Muscle of leg (tissue), 3 donors: ENCODE measurements at regions not wholly inside any gene's neighbourhood (a gene's known extent, or its start where the extent isn't known, plus 50 kb on each side); places are given as distances from the start of the nearest gene placed in this dataset.

Experiments
- DNase-seq: peaks from one replicate; pipeline ENCODE4 v3.0.0; 2013
- H3K27ac ChIP-seq: one replicate; pipeline ENCODE4 v1.5.1; 2013; ENCODE audit warnings: mild to moderate bottlenecking, low read length, control low read depth
- H3K27me3 ChIP-seq: one replicate; pipeline ENCODE4 v1.6.1; 2013; ENCODE audit warnings: low read length; ENCODE audit not compliant: control insufficient read depth, insufficient read depth
- H3K36me3 ChIP-seq: one replicate; pipeline ENCODE4 v1.6.1; 2013; ENCODE audit warnings: low read length; ENCODE audit not compliant: control insufficient read depth, insufficient read depth
- H3K4me1 ChIP-seq: one replicate; pipeline ENCODE4 v1.6.1; 2013; ENCODE audit warnings: low read length; ENCODE audit not compliant: control insufficient read depth, insufficient read depth
- H3K4me3 ChIP-seq: one replicate; pipeline ENCODE4 v1.5.1; 2013; ENCODE audit warnings: low read length, control low read depth
- H3K9me3 ChIP-seq: replicated peaks from 2 replicates; pipeline ENCODE4 v1.6.1; 2013; ENCODE audit warnings: low read depth, low read length; ENCODE audit not compliant: control insufficient read depth
- WGBS: methylation state at CpG from one replicate; pipeline ENCODE4 v1.1.5; 2013; ENCODE audit warnings: missing lambda C conversion rate; ENCODE audit not compliant: insufficient coverage; 5-methylcytosine and 5-hydroxymethylcytosine counted together

DNA sequence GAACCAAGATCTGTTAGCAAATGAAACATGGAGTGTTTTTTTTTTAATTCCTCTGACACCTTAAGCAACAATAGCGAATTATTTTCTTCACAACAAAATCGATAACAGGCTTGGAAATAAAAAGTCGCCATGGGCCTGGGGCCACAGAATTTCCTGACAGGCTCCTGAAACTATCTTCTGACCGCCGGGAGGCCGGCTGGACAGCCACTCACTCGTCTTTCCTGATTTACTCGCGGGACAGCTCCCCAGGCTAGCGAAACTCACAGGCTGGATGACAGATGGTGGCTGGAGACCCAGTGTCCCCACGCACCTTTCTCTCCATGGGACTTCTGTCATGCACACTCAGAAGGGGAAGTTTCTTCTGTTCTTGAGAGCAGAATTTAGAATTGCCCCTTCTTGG, 143.3 kb upstream of the IRX2 start:
- 52% methylated on average over 11 of the region's 11 CpGs for WGBS
- Histone ChIP-seq H3K27me3 (no peaks in the 10 kb centered on the region), H3K27ac (no peak overlapping the region), H3K9me3 (no peaks in the 10 kb centered on the region), H3K4me1 (no peaks in the 10 kb centered on the region), H3K4me3 (no peak overlapping the region), H3K36me3 (no peaks in the 10 kb centered on the region)
- no peak for DNase-seq

DNA sequence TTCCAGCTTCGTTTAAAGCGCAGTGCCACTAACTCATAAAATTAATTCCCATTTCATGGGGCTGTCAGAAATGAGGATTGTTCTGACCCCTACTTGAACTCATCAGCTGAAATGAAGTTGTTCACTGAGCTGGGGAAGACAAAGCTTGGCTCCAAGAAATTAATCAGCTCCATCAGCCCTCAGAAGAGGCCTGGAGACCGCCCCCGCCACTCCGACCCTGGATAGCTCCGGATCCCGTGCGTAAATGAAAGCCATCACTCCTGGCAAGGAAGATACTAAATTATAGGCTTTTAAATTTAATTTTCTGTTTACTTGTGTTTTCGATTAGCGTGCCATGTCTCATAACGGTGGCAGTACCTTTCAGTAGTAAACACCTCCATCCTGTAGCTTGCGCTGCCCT, 142.8 kb upstream of the IRX2 start:
- DNase-seq, result no peak
- Histone ChIP-seq H3K27me3 (no peaks in the 10 kb centered on the region), H3K27ac (no peak overlapping the region), H3K4me1 (no peaks in the 10 kb centered on the region), H3K4me3 (no peak overlapping the region), H3K36me3 (no peaks in the 10 kb centered on the region), H3K9me3 (no peaks in the 10 kb centered on the region)
- WGBS, result no CpG with 5 or more reads among the region's 12 CpGs

GRCh38 chr5:2892466-2893000, 141.1 kb upstream of the IRX2 start:
- no peaks in the 10 kb centered on the region for H3K36me3 ChIP-seq
- H3K4me1 ChIP-seq, result no peaks in the 10 kb centered on the region
- DNase-seq, result no peak
- no peaks in the 10 kb centered on the region for H3K27me3 ChIP-seq
- no peak overlapping the region for H3K27ac ChIP-seq
- H3K4me3 ChIP-seq, result no peak overlapping the region
- H3K9me3 ChIP-seq, result no peaks in the 10 kb centered on the region
- 20% methylated on average over 1 of the region's 8 CpGs for WGBS

DNA sequence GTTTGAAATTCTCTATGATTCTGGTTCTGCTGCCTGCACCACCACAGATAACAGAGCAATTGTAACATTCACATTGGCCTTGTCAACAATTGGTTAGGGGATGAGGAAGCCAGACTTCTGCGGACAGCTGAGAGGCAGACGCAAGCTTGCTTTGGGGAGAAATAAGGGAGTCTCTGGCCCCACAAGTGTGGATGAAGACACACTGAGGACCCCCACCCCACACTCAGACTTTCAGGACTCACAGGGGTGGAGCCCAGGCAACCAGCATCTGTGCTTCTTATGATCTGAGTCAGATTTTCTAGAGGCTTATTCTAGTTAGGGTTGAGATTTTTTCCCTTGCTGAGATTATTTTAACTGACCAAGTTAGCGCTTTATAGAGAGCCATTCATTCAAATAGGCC, 140.3 kb upstream of the IRX2 start:
- Histone ChIP-seq H3K4me1 (no peaks in the 10 kb centered on the region), H3K27me3 (no peaks in the 10 kb centered on the region), H3K9me3 (no peaks in the 10 kb centered on the region), H3K27ac (no peak overlapping the region), H3K36me3 (no peaks in the 10 kb centered on the region), H3K4me3 (no peak overlapping the region)
- DNase-seq, result no peak
- no CpG with 5 or more reads among the region's 3 CpGs for WGBS

- H3K4me1 ChIP-seq, result no peaks in the 10 kb centered on the region
- no peaks in the 10 kb centered on the region for H3K27me3 ChIP-seq
- WGBS, result 86% methylated on average over 10 of the region's 14 CpGs
- no peaks in the 10 kb centered on the region for H3K36me3 ChIP-seq
- no peaks in the 10 kb centered on the region for H3K9me3 ChIP-seq
- no peak overlapping the region for H3K27ac ChIP-seq
- no peak overlapping the region for H3K4me3 ChIP-seq
- DNase-seq, result no peak
Measured at GRCh38 chr5:2890011-2890410, 138.5 kb upstream of the IRX2 start.

DNA sequence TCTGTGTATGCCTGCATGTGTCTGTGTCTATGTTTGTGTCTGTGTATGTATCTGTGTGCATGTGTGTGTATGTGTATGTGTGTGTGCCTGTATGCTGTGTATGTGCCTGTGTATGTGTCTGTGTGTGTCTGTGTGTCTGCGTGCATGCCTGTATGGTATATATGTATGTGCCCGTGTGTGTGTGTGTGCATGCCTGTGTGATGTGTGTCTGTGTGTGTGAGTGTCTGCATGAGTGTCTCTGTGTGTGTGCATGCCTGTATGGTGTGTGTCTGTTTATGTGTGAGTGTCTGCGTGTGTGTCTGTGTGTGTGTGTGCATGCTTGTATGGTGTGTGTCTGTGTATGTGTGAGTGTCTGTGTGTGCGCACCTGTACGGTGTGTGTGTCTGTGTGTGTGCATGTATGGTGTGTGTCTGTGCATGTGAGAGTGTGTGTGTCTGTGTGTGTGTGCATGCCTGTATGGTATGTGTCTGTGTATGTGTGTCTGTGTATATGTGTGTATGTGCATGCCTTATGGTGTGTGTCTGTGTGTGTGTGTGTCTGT, 137.1 kb upstream of the IRX2 start:
- H3K9me3 ChIP-seq, result no peaks in the 10 kb centered on the region
- H3K36me3 ChIP-seq, result no peaks in the 10 kb centered on the region
- no peak overlapping the region for H3K27ac ChIP-seq
- no peak overlapping the region for H3K4me3 ChIP-seq
- no peaks in the 10 kb centered on the region for H3K4me1 ChIP-seq
- no peaks in the 10 kb centered on the region for H3K27me3 ChIP-seq
- WGBS, result 91% methylated on average over 5 of the region's 5 CpGs
- DNase-seq, result no peak

DNA sequence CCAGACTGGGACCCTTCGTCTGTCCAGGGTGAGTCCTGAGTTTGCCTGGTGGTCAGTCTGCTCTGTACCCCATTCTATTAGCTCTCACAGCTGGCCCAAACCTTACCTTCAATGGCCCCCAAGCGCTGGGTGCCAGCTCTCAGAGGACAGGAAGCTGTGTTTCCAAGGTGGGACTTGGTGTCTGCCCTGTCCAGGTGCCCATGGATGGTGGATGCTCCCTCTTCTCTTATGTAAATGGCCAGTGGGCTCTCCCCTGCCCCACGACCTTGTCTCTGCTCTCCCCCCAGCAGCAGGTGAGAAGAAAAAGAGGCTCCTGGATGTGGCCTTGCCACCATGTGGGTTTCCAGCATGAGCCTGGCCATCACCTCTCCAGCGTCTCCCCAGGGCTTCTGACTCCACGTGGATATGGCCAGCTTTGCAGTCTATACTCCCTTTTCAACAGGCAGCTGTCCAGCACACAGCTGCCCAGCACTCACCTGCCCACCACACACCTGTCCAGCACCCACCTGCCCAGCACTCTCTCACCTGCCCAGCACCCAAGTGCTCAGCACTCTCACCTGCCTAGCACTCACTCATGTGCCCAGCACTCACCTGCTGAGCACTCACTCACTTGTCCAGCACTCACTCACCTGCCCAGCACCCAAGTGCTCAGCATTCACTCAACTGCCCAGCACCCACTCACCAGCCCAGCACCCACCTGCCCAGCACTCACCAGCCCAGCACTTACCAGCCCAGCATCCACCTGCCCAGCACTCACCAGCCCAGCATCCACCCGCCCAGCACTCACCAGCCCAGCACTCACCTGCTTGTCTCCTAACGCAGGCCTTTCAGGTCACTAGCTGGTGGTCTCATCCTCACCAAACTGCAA, 136.2 kb upstream of the IRX2 start:
- Histone ChIP-seq H3K27ac (no peak overlapping the region), H3K36me3 (no peaks in the 10 kb centered on the region)
- WGBS, result 67% methylated on average over 5 of the region's 7 CpGs

GRCh38 chr5:2886531-2886930, 135.1 kb upstream of the IRX2 start:
- no peak for DNase-seq
- Histone ChIP-seq H3K4me3 (no peak overlapping the region), H3K36me3 (no peaks in the 10 kb centered on the region), H3K9me3 (no peaks in the 10 kb centered on the region), H3K4me1 (no peaks in the 10 kb centered on the region), H3K27ac (no peak overlapping the region), H3K27me3 (no peaks in the 10 kb centered on the region)
- 100% methylated on average over 1 of the region's 3 CpGs for WGBS

More for the DNA sequence above, 136.2 kb upstream of the IRX2 start:
- H3K27me3 ChIP-seq, result no peaks in the 10 kb centered on the region
- H3K9me3 ChIP-seq, result no peaks in the 10 kb centered on the region
- no peaks in the 10 kb centered on the region for H3K4me1 ChIP-seq
- no peak for DNase-seq
- H3K4me3 ChIP-seq, result no peak overlapping the region

DNA sequence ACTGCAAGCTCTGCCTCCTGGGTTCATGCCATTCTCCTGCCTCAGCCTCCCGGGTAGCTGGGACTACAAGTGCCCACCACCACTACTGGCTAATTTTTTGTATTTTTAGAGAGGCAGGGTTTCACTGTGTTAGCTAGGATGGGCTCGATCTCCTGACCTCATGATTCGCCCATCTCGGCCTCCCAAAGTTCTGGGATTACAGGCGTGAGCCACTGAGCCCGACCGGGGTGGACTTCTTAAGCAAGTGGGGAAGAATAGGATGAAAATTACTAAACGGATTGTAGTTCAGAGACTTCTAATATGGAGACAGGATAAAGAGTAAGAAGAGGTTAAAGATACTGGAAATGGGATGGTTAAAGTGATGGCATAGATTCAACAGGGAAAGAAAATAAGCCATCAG, 132.3 kb upstream of the IRX2 start:
- DNase-seq, result no peak
- Histone ChIP-seq H3K27me3 (no peaks in the 10 kb centered on the region), H3K9me3 (peaks cover 6% of the 10 kb centered on the region), H3K36me3 (no peaks in the 10 kb centered on the region), H3K4me1 (no peaks in the 10 kb centered on the region), H3K27ac (no peak overlapping the region), H3K4me3 (no peak overlapping the region)
- 88% methylated on average over 7 of the region's 8 CpGs for WGBS

DNA sequence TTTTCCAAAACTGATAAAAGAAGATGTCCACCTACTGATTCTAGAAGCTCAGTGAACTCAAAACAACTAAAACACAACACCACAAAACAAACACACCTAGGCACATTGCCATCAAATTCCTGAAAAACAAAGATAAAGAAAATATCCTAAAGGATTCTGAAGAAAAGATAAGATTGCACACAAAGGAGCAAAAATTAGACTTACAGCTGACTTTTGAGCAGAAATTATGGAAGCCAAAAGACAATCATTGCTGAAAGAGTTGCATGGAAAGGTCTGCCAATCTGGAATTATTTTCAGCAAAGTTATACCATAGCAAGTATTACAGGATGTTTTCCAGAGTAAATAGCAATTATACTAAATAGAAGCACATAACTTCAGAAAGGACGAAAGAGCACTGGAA, 128.2 kb upstream of the IRX2 start:
- no peaks in the 10 kb centered on the region for H3K27me3 ChIP-seq
- DNase-seq, result no peak
- peaks cover 6% of the 10 kb centered on the region for H3K9me3 ChIP-seq
- H3K27ac ChIP-seq, result no peak overlapping the region
- no peaks in the 10 kb centered on the region for H3K4me1 ChIP-seq
- no peaks in the 10 kb centered on the region for H3K36me3 ChIP-seq
- WGBS, result no CpG with 5 or more reads among the region's 1 CpG
- H3K4me3 ChIP-seq, result no peak overlapping the region
